ENCODE measurements at regions not wholly inside any gene's neighbourhood (a gene's known extent, or its start where the extent isn't known, plus 50 kb on each side); places are given as distances from the start of the nearest gene placed in this dataset.

DNA sequence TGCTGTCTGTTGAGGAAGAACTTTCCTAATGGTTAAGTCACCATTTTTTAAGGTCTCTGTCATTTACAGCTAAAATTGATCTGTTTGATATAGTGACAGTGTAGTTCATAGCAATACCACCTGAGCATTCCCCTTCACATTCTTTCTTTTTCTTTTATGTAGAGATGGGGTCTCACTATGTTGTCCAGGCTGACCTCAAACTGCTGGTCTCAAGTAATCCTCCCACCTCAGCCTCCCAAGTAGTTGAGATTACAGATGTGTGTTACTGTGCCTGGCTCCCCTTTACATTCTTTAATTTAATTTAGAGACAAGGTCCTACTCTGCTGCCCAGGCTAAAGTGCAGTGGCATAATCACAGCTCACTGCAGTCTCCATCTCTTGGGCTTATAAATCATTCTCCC is 72.7 kb upstream of the ACVR1 start:
- Mint-ChIP-seq H3K36me3 (no peaks in the 10 kb centered on the region), H3K27ac (no peak overlapping the region), H3K4me3 (no peak overlapping the region), H3K9me3 (no peaks in the 10 kb centered on the region), H3K4me1 (no peaks in the 10 kb centered on the region), H3K27me3 (ENCODE audit: low read depth) (peaks cover 3% of the 10 kb centered on the region)
- DNase-seq (ENCODE audit: low spot score in 2 of 2, unreplicated experiment in 2 of 2) = no peak
- TF ChIP-seq, protein P1, sequence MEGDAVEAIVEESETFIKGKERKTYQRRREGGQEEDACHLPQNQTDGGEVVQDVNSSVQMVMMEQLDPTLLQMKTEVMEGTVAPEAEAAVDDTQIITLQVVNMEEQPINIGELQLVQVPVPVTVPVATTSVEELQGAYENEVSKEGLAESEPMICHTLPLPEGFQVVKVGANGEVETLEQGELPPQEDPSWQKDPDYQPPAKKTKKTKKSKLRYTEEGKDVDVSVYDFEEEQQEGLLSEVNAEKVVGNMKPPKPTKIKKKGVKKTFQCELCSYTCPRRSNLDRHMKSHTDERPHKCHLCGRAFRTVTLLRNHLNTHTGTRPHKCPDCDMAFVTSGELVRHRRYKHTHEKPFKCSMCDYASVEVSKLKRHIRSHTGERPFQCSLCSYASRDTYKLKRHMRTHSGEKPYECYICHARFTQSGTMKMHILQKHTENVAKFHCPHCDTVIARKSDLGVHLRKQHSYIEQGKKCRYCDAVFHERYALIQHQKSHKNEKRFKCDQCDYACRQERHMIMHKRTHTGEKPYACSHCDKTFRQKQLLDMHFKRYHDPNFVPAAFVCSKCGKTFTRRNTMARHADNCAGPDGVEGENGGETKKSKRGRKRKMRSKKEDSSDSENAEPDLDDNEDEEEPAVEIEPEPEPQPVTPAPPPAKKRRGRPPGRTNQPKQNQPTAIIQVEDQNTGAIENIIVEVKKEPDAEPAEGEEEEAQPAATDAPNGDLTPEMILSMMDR (IDR thresholded peaks at IDR 0.05; ENCODE audit: unreplicated experiment) = no peak

DNA sequence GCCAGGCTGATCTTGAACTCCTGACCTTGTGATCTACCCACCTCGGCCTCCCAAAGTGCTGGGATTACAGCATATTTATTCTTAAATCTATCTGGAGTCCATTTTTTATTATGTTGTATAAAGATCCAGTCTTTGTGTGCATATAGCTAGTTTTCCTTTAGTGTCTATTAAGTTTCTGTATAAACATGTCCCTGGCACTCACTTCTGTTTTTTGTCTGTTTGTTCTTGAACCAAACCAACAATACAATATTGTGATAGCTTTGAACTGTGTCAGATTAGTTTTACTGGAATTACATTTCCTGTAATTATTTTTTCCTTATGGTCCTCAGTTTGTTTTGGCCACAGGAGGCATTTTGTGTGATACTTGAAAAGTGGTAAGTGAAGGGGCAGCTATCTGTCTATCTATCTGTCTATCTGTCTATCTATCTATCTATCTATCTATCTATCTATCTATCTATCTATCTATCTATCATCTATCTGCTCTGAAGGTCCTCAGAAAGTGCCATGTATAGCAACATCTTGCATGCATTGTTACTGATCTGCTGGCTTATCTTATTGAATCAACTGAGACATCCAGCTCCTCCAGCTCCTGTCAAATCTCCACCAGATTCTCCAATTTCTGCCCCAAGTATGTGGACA is 70.9 kb upstream of the ACVR1 start:
- Mint-ChIP-seq H3K9me3 (no peaks in the 10 kb centered on the region), H3K27ac (no peak overlapping the region), H3K27me3 (ENCODE audit: low read depth) (peaks cover 3% of the 10 kb centered on the region), H3K4me1 (no peaks in the 10 kb centered on the region), H3K4me3 (no peak overlapping the region), H3K36me3 (no peaks in the 10 kb centered on the region)
- no peak for DNase-seq (ENCODE audit: low spot score in 2 of 2, unreplicated experiment in 2 of 2)
- TF ChIP-seq, protein P1 (IDR thresholded peaks at IDR 0.05; ENCODE audit: unreplicated experiment) = no peak

DNA sequence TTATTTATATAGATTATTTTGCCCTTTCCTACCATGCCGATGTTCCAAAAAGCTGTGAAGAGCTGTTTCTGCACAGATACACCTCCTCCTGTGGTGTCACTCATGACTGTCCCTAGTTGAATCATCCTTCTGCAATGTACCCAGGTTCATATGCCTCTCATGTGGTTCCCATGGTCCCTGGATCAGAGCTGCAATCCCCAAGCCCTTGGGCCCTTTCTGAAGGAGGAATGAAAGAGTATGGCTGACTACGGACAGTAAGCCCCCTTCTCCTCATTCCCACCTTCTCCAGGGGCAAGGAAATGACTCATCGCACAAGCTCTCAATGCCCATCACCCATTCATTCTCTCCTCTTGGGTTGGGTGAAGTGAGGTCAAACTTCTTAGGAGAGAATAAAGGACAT is 63.9 kb upstream of the ACVR1 start:
- no peak overlapping the region for H3K4me3 Mint-ChIP-seq
- DNase-seq (ENCODE audit: low spot score in 2 of 2, unreplicated experiment in 2 of 2) = no peak
- no peak overlapping the region for H3K27ac Mint-ChIP-seq
- peaks cover 2% of the 10 kb centered on the region for H3K4me1 Mint-ChIP-seq
- H3K27me3 Mint-ChIP-seq (ENCODE audit: low read depth) = peaks cover 2% of the 10 kb centered on the region
- no peaks in the 10 kb centered on the region for H3K36me3 Mint-ChIP-seq
- H3K9me3 Mint-ChIP-seq = no peaks in the 10 kb centered on the region
- TF ChIP-seq, protein P1 (IDR thresholded peaks at IDR 0.05; ENCODE audit: unreplicated experiment) = no peak

DNA sequence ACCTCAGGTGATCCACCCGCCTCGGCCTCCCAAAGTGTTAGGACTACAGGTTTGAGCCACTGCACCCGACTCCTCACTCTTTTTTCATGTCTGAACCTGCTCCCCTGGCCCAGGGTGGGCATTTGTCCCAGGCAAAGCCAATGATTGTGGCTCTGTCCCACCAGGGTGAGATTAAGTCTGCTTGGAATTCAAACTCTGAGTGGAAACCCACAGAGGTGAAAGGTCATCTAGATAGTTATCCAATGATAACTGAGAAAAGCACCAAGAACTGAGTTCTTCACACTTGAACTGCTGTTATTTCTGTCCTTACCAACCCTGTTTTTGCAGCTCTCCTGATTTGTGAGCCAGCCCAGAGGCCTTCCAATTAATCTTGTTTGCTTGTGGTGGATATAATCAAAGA is 62.4 kb upstream of the ACVR1 start:
- TF ChIP-seq, protein P1 (IDR thresholded peaks at IDR 0.05; ENCODE audit: unreplicated experiment) = no peak
- no peak overlapping the region for H3K27ac Mint-ChIP-seq
- H3K4me1 Mint-ChIP-seq = peaks cover 2% of the 10 kb centered on the region
- no peaks in the 10 kb centered on the region for H3K36me3 Mint-ChIP-seq
- DNase-seq (ENCODE audit: low spot score in 2 of 2, unreplicated experiment in 2 of 2) = no peak
- H3K27me3 Mint-ChIP-seq (ENCODE audit: low read depth) = peaks cover 9% of the 10 kb centered on the region
- H3K4me3 Mint-ChIP-seq = no peak overlapping the region
- no peaks in the 10 kb centered on the region for H3K9me3 Mint-ChIP-seq

DNA sequence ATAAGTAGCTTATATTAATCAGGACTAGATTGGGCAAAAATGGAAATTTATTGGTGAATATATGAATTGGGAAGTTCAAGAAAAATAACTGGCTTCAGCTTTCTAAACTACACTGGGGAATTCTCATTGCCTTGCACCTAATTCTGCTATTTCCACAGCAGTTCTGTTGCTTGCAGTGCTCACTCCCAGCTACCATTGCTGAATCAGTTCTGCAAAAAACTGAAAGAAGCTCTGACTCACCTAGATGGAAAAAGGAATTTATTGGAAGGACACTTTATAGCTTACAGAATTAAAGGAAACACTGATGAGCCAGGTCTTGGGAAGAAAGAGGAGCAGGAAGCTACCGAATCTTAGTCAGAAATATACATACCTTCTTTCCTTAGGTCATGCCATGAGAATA is 60.3 kb upstream of the ACVR1 start:
- H3K36me3 Mint-ChIP-seq = no peaks in the 10 kb centered on the region
- H3K4me3 Mint-ChIP-seq = no peak overlapping the region
- no peaks in the 10 kb centered on the region for H3K9me3 Mint-ChIP-seq
- TF ChIP-seq, protein P1 (IDR thresholded peaks at IDR 0.05; ENCODE audit: unreplicated experiment) = no peak
- H3K4me1 Mint-ChIP-seq = peaks cover 2% of the 10 kb centered on the region
- no peak for DNase-seq (ENCODE audit: low spot score in 2 of 2, unreplicated experiment in 2 of 2)
- no peak overlapping the region for H3K27ac Mint-ChIP-seq
- peaks cover 30% of the 10 kb centered on the region for H3K27me3 Mint-ChIP-seq (ENCODE audit: low read depth)
